WTC11 (cell line): ENCODE measurements at regions not wholly inside any gene's neighbourhood (a gene's known extent, or its start where the extent isn't known, plus 50 kb on each side); places are given as distances from the start of the nearest gene placed in this dataset.

Experiments used
- ATAC-seq: fragments of 200-7000 bp; cut with Tn5 transposase; 2 replicates; pipeline ENCODE4 v1.10.0; 2021; ENCODE audit warnings: mild to moderate bottlenecking, moderate library complexity
- CTCF ChIA-PET: fragments of 300-600 bp; sonication (Branson Sonifier 250); formaldehyde crosslinking; loops from one replicate; lab custom pipeline; 2021; ENCODE audit warnings: antibody characterized with exemption; lab: Charles Lee
- POLR2A ChIA-PET: fragments of 350-600 bp; sonication (Branson Sonifier 250); formaldehyde crosslinking; loops from one replicate; lab custom pipeline; 2021; ENCODE audit warnings: antibody characterized with exemption; lab: Charles Lee
- DNase-seq: peaks from one replicate; pipeline ENCODE4 v3.0.0; 2021; ENCODE audit warnings: low spot score
- H3K27ac Mint-ChIP-seq: 2 replicates; pipeline ENCODE4 v1.8.0; 2021; ENCODE audit warnings: mixed read lengths
- H3K27me3 Mint-ChIP-seq: 2 replicates; pipeline ENCODE4 v1.8.0; 2021; ENCODE audit warnings: low read depth, mild to moderate bottlenecking, moderate library complexity, mixed read lengths
- H3K36me3 Mint-ChIP-seq: 2 replicates; pipeline ENCODE4 v1.8.0; 2021; ENCODE audit warnings: mixed read lengths
- H3K4me1 Mint-ChIP-seq: 2 replicates; pipeline ENCODE4 v1.8.0; 2022; ENCODE audit warnings: mixed read lengths
- H3K4me3 Mint-ChIP-seq: 2 replicates; pipeline ENCODE4 v1.8.0; 2021; ENCODE audit warnings: mild to moderate bottlenecking, moderate library complexity, mixed read lengths
- H3K9me3 Mint-ChIP-seq: 2 replicates; pipeline ENCODE4 v1.8.0; 2021; ENCODE audit warnings: mixed read lengths
- ELF4 ChIP-seq: sonication (generic); formaldehyde crosslinking; IDR thresholded peaks from 2 replicates; pipeline ENCODE4 v1.8.1; 2022; ENCODE audit warnings: low read depth, mild to moderate bottlenecking, moderate library complexity, missing genetic modification reagents
- EMX1 ChIP-seq: fragments of 250-450 bp; sonication (Bioruptor Pico); IDR thresholded peaks from 2 replicates; pipeline ENCODE4 v1.8.0; 2021; ENCODE audit warnings: mild to moderate bottlenecking
- FOXJ3 ChIP-seq: sonication (generic); formaldehyde crosslinking; IDR thresholded peaks from 2 replicates; pipeline ENCODE4 v1.9.0; 2021; ENCODE audit warnings: missing genetic modification reagents, mild to moderate bottlenecking, borderline replicate concordance
- FOXK1 ChIP-seq: sonication (generic); formaldehyde crosslinking; IDR thresholded peaks from 2 replicates; pipeline ENCODE4 v1.8.0; 2022; ENCODE audit warnings: mild to moderate bottlenecking, moderate library complexity, missing genetic modification reagents
- NR1H2 ChIP-seq: sonication (generic); formaldehyde crosslinking; IDR thresholded peaks from 2 replicates; pipeline ENCODE4 v1.9.0; 2021; ENCODE audit warnings: mild to moderate bottlenecking, moderate library complexity, missing genetic modification reagents
- OVOL2 ChIP-seq: fragments of 250-450 bp; sonication (Bioruptor Pico); IDR thresholded peaks from 2 replicates; pipeline ENCODE4 v1.9.0; 2021; ENCODE audit warnings: mild to moderate bottlenecking, borderline replicate concordance
- SOX15 ChIP-seq: fragments of 250-450 bp; sonication (Bioruptor Pico); IDR thresholded peaks from 2 replicates; pipeline ENCODE4 v1.9.0; 2021; ENCODE audit warnings: mild to moderate bottlenecking
- SP1 ChIP-seq: sonication (generic); formaldehyde crosslinking; conservative IDR thresholded peaks from 2 replicates; pipeline ENCODE4 v1.8.1; 2022; ENCODE audit warnings: missing genetic modification reagents
- TEAD1 ChIP-seq: sonication (generic); formaldehyde crosslinking; IDR thresholded peaks from 2 replicates; pipeline ENCODE4 v1.8.0; 2022; ENCODE audit warnings: mild to moderate bottlenecking, missing genetic modification reagents
- ZNF121 ChIP-seq: sonication (generic); formaldehyde crosslinking; IDR thresholded peaks from 2 replicates; pipeline ENCODE4 v1.8.0; 2023; ENCODE audit warnings: missing genetic modification reagents
- ZNF219 ChIP-seq: sonication (generic); formaldehyde crosslinking; IDR thresholded peaks from 2 replicates; pipeline ENCODE4 v1.8.0; 2023; ENCODE audit warnings: missing genetic modification reagents, mild to moderate bottlenecking, borderline replicate concordance
- TF ChIP-seq, protein P1 (sequence below): sonication (generic); formaldehyde crosslinking; IDR thresholded peaks from 2 replicates; pipeline ENCODE4 v1.8.0; 2022; ENCODE audit warnings: missing genetic modification reagents
- TF ChIP-seq, protein P2 (sequence below): sonication (generic); formaldehyde crosslinking; IDR thresholded peaks from 2 replicates; pipeline ENCODE4 v1.8.1; 2022; ENCODE audit warnings: low read depth, missing genetic modification reagents, borderline replicate concordance
- TF ChIP-seq, protein P3 (sequence below): sonication (generic); formaldehyde crosslinking; IDR thresholded peaks from 2 replicates; pipeline ENCODE4 v1.8.1; 2023; ENCODE audit warnings: mild to moderate bottlenecking, missing genetic modification reagents
- TF ChIP-seq, protein P4 (sequence below): sonication (generic); formaldehyde crosslinking; IDR thresholded peaks from 2 replicates; pipeline ENCODE4 v1.8.0; 2022; ENCODE audit warnings: mild to moderate bottlenecking, missing genetic modification reagents
- TF ChIP-seq, protein P5 (sequence below): fragments of 200-600 bp; IDR thresholded peaks from 2 replicates; pipeline ENCODE4 v1.8.0; 2022; ENCODE audit warnings: antibody characterized with exemption
- TF ChIP-seq, protein P6 (sequence below): sonication (generic); formaldehyde crosslinking; IDR thresholded peaks from 2 replicates; pipeline ENCODE4 v1.8.0; 2022; ENCODE audit warnings: mild to moderate bottlenecking, missing genetic modification reagents

DNA sequence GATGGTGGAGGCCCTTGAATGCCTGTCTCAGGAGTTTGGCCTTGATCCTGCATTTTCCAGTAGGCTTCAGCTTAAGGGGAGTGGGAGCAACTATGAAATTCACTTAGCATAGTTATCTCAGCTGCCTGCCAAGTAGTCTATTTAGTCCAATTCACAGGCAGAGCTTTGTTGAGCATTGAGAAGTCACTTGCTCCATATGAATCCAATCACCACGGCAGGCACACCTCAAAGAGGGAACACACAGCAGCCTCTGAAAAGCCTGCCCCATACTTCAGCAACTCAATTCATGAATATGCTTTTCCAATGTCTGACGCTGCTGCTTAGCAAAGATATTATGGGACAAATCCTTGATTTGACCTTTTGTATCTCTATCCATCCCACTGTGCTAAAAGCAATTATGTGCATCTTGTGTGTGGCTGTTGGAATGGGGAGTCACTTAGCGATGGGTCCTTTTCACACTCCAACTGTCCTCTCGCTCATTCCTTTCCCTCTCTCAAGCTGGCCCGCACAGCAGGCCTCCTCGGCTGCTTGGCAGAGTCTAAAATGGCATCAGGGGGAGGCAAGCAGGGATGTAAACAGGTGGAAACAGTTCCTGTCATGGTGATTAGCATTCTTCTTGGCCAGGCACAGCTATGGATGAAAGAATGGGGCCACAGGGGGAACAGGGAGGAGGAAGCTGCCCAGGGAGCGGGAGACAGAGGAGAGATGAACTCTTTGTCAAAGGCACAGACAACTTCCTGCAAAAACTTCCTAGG, 56.0 kb upstream of the LRPPRC start:
- Mint-ChIP-seq H3K27me3 (peaks cover 6% of the 10 kb centered on the region), H3K4me3 (no peak overlapping the region), H3K9me3 (peaks cover 19% of the 10 kb centered on the region), H3K27ac (no peak overlapping the region; the same call in 1 of the 2 replicates), H3K4me1 (peaks cover 26% of the 10 kb centered on the region), H3K36me3 (no peaks in the 10 kb centered on the region)
- TF ChIP-seq TEAD1 (CRISPR knock-in tag) (peak; percentile 64; the same call in 1 of the 2 replicates), FOXK1 (CRISPR knock-in tag) (peak; percentile 65; the same call in 1 of the 2 replicates), EMX1 (CRISPR knock-in tag) (no peak), SP1 (CRISPR knock-in tag) (peak; percentile 30; the same call in 1 of the 2 replicates)
- TF ChIP-seq, protein P1, sequence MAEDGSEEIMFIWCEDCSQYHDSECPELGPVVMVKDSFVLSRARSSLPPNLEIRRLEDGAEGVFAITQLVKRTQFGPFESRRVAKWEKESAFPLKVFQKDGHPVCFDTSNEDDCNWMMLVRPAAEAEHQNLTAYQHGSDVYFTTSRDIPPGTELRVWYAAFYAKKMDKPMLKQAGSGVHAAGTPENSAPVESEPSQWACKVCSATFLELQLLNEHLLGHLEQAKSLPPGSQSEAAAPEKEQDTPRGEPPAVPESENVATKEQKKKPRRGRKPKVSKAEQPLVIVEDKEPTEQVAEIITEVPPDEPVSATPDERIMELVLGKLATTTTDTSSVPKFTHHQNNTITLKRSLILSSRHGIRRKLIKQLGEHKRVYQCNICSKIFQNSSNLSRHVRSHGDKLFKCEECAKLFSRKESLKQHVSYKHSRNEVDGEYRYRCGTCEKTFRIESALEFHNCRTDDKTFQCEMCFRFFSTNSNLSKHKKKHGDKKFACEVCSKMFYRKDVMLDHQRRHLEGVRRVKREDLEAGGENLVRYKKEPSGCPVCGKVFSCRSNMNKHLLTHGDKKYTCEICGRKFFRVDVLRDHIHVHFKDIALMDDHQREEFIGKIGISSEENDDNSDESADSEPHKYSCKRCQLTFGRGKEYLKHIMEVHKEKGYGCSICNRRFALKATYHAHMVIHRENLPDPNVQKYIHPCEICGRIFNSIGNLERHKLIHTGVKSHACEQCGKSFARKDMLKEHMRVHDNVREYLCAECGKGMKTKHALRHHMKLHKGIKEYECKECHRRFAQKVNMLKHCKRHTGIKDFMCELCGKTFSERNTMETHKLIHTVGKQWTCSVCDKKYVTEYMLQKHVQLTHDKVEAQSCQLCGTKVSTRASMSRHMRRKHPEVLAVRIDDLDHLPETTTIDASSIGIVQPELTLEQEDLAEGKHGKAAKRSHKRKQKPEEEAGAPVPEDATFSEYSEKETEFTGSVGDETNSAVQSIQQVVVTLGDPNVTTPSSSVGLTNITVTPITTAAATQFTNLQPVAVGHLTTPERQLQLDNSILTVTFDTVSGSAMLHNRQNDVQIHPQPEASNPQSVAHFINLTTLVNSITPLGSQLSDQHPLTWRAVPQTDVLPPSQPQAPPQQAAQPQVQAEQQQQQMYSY = no peak
- ATAC-seq (peak; percentile 74), DNase-seq (peak; percentile 18)
- CTCF ChIA-PET = interaction anchor here (0.8 to 2.8 kb wide), 5 partner anchors 7 to 428 kb away, joined by 3 to 20 read pairs (median 5); no protein-coding TSS in a partner anchor
- POLR2A ChIA-PET = no interaction called here

DNA sequence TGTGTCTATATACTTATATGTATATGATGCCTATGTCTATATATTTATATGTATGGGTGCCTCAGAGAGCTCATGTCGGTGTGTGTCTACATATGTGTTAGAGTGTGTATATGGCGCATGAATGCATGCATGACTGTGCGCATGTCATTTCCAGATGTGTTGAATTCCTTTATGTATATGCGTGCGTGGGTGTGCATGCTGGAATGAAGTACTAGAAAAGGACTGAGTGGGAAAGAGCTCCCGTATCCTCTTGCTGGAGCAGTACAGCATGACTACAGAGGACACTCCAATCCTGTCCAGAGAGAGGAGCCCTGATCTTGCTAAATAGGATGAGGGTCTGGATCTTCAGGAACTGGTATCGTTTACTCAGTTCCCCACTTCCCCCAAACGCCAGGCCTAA, 56.8 kb upstream of the LRPPRC start:
- POLR2A ChIA-PET = no interaction called here
- DNase-seq = no peak

DNA sequence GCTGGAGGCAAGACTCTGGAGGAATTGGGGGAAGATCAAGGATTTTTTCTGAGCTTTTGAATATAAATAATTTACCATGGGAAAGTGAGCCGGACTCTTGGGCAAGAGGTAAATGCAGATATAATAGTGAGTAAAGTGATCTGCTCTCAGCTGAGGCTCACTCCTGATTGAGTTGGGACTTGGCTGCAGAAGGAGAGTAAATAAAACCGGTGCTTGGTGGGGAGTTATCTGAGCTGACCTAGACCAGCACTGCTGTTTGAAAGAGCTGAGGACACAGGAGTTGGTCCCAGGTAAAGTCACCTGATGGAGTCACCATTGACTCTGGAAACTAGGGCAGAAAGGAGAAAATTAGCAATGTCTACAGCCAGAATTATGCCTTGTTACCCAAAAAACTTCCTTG, 57.3 kb upstream of the LRPPRC start:
- TF ChIP-seq, protein P2, sequence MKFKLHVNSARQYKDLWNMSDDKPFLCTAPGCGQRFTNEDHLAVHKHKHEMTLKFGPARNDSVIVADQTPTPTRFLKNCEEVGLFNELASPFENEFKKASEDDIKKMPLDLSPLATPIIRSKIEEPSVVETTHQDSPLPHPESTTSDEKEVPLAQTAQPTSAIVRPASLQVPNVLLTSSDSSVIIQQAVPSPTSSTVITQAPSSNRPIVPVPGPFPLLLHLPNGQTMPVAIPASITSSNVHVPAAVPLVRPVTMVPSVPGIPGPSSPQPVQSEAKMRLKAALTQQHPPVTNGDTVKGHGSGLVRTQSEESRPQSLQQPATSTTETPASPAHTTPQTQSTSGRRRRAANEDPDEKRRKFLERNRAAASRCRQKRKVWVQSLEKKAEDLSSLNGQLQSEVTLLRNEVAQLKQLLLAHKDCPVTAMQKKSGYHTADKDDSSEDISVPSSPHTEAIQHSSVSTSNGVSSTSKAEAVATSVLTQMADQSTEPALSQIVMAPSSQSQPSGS (CRISPR knock-in tag) = no peak
- TF ChIP-seq SOX15 (CRISPR knock-in tag) = no peak
- TF ChIP-seq, protein P3, sequence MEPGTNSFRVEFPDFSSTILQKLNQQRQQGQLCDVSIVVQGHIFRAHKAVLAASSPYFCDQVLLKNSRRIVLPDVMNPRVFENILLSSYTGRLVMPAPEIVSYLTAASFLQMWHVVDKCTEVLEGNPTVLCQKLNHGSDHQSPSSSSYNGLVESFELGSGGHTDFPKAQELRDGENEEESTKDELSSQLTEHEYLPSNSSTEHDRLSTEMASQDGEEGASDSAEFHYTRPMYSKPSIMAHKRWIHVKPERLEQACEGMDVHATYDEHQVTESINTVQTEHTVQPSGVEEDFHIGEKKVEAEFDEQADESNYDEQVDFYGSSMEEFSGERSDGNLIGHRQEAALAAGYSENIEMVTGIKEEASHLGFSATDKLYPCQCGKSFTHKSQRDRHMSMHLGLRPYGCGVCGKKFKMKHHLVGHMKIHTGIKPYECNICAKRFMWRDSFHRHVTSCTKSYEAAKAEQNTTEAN (CRISPR knock-in tag) = no peak
- H3K36me3 Mint-ChIP-seq = no peaks in the 10 kb centered on the region
- peaks cover 12% of the 10 kb centered on the region for H3K9me3 Mint-ChIP-seq
- DNase-seq (no peak), ATAC-seq (no peak)
- no peak overlapping the region for H3K4me3 Mint-ChIP-seq
- H3K4me1 Mint-ChIP-seq = peaks cover 26% of the 10 kb centered on the region
- H3K27me3 Mint-ChIP-seq = peaks cover 16% of the 10 kb centered on the region
- POLR2A ChIA-PET = no interaction called here
- CTCF ChIA-PET = interaction anchor here (0.8 to 2.8 kb wide), 4 partner anchors 9 to 175 kb away, joined by 3 to 20 read pairs (median 5); no protein-coding TSS in a partner anchor
- H3K27ac Mint-ChIP-seq = peak overlapping the region; percentile 28; the same call in 1 of the 2 replicates

More for the DNA sequence above, 56.8 kb upstream of the LRPPRC start:
- ATAC-seq = no peak
- Mint-ChIP-seq H3K4me1 (peaks cover 26% of the 10 kb centered on the region), H3K4me3 (no peak overlapping the region), H3K27me3 (peaks cover 11% of the 10 kb centered on the region), H3K27ac (peak overlapping the region; percentile 28), H3K9me3 (peaks cover 17% of the 10 kb centered on the region), H3K36me3 (no peaks in the 10 kb centered on the region)
- TF ChIP-seq ZNF121 = 0 out of 2 replicates have a peak, but pooled peaks have one; percentile 19
- no peak for TF ChIP-seq ZNF219 (CRISPR knock-in tag)
- CTCF ChIA-PET = interaction anchor here (0.8 to 2.8 kb wide), 4 partner anchors 8 to 243 kb away, joined by 3 to 20 read pairs (median 6); no protein-coding TSS in a partner anchor

DNA sequence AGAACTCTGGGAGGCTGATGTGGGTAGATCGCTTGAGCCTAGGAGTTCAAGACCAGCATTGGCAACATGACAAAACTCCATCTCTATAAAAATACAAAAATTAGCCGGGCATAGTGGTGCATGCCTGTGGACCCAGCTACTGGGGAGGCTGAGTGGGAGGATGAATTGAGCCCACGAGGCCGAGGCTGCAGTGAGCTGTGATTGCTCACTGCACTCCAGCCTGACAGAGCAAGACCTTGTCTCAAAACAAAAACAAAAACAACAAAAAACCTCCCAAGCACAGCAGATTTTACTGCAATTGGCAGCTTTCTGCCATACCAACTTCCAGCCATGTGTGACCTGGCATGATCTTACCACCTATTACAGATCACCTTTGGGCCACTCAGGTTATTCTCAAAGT, 57.7 kb upstream of the LRPPRC start:
- DNase-seq = no peak
- H3K4me1 Mint-ChIP-seq = peaks cover 26% of the 10 kb centered on the region
- H3K27ac Mint-ChIP-seq = no peak overlapping the region
- ChIA-PET CTCF (interaction anchor here (1.2 to 2.8 kb wide), 2 partner anchors 9 to 175 kb away, joined by 3 to 20 read pairs; no protein-coding TSS in a partner anchor), POLR2A (no interaction called here)
- H3K36me3 Mint-ChIP-seq = no peaks in the 10 kb centered on the region
- ATAC-seq = no peak
- no peak overlapping the region for H3K4me3 Mint-ChIP-seq
- H3K9me3 Mint-ChIP-seq = peaks cover 10% of the 10 kb centered on the region
- H3K27me3 Mint-ChIP-seq = peaks cover 20% of the 10 kb centered on the region
- TF ChIP-seq OVOL2 (CRISPR knock-in tag) = no peak
- TF ChIP-seq NR1H2 (CRISPR knock-in tag) = no peak
- no peak for TF ChIP-seq FOXJ3 (CRISPR knock-in tag)
- no peak for TF ChIP-seq ELF4 (CRISPR knock-in tag)
- TF ChIP-seq SP1 (CRISPR knock-in tag) = no peak
- TF ChIP-seq, protein P4, sequence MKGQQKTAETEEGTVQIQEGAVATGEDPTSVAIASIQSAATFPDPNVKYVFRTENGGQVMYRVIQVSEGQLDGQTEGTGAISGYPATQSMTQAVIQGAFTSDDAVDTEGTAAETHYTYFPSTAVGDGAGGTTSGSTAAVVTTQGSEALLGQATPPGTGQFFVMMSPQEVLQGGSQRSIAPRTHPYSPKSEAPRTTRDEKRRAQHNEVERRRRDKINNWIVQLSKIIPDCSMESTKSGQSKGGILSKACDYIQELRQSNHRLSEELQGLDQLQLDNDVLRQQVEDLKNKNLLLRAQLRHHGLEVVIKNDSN (CRISPR knock-in tag) = no peak
- TF ChIP-seq, protein P5, sequence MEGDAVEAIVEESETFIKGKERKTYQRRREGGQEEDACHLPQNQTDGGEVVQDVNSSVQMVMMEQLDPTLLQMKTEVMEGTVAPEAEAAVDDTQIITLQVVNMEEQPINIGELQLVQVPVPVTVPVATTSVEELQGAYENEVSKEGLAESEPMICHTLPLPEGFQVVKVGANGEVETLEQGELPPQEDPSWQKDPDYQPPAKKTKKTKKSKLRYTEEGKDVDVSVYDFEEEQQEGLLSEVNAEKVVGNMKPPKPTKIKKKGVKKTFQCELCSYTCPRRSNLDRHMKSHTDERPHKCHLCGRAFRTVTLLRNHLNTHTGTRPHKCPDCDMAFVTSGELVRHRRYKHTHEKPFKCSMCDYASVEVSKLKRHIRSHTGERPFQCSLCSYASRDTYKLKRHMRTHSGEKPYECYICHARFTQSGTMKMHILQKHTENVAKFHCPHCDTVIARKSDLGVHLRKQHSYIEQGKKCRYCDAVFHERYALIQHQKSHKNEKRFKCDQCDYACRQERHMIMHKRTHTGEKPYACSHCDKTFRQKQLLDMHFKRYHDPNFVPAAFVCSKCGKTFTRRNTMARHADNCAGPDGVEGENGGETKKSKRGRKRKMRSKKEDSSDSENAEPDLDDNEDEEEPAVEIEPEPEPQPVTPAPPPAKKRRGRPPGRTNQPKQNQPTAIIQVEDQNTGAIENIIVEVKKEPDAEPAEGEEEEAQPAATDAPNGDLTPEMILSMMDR = no peak
- TF ChIP-seq, protein P6, sequence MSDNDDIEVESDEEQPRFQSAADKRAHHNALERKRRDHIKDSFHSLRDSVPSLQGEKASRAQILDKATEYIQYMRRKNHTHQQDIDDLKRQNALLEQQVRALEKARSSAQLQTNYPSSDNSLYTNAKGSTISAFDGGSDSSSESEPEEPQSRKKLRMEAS = no peak
